H9 (cell line): ENCODE measurements at regions not wholly inside any gene's neighbourhood (a gene's known extent, or its start where the extent isn't known, plus 50 kb on each side); places are given as distances from the start of the nearest gene placed in this dataset.

Experiments used
- DNase-seq: peaks from one replicate; pipeline ENCODE4 v3.0.0-alpha.2; 2017
- H2AFZ ChIP-seq: one replicate; pipeline ENCODE4 v1.6.1; 2013; ENCODE audit warnings: mild to moderate bottlenecking, low read length, control low read depth, moderate library complexity
- H2AK5ac ChIP-seq: 2 replicates; pipeline ENCODE4 v1.6.1; 2013; ENCODE audit warnings: low read length, control low read depth, mixed read lengths; ENCODE audit not compliant: insufficient read length
- H2BK120ac ChIP-seq: one replicate; pipeline ENCODE4 v1.6.1; 2013; ENCODE audit warnings: low read depth, mild to moderate bottlenecking, low read length, control low read depth, inconsistent platforms; ENCODE audit not compliant: poor library complexity, severe bottlenecking
- H2BK12ac ChIP-seq: 2 replicates; pipeline ENCODE4 v1.6.1; 2013; ENCODE audit warnings: low read length, control low read depth, mixed read lengths, low read depth; ENCODE audit not compliant: insufficient read length
- H2BK15ac ChIP-seq: 2 replicates; pipeline ENCODE4 v1.6.1; 2013; ENCODE audit warnings: low read depth, low read length, control low read depth
- H2BK20ac ChIP-seq: one replicate; pipeline ENCODE4 v1.6.1; 2013; ENCODE audit warnings: low read depth, mild to moderate bottlenecking, low read length, control low read depth, inconsistent platforms; ENCODE audit not compliant: poor library complexity, severe bottlenecking
- H2BK5ac ChIP-seq: 2 replicates; pipeline ENCODE4 v1.6.1; 2013; ENCODE audit warnings: low read length, control low read depth, mixed read lengths; ENCODE audit not compliant: insufficient read length
- H3K14ac ChIP-seq: 2 replicates; pipeline ENCODE4 v1.6.1; 2013; ENCODE audit warnings: low read length, control low read depth; ENCODE audit not compliant: insufficient read depth
- H3K18ac ChIP-seq: 2 replicates; pipeline ENCODE4 v1.6.1; 2013; ENCODE audit warnings: low read depth, mild to moderate bottlenecking, mixed read lengths, low read length, control low read depth; ENCODE audit not compliant: insufficient read length
- H3K23ac ChIP-seq: 2 replicates; pipeline ENCODE4 v1.6.1; 2013; ENCODE audit warnings: low read length, control low read depth, mixed read lengths, low read depth; ENCODE audit not compliant: insufficient read length
- H3K23me2 ChIP-seq: 2 replicates; pipeline ENCODE4 v1.6.1; 2013; ENCODE audit warnings: low read depth, mild to moderate bottlenecking, mixed read lengths, low read length, control low read depth; ENCODE audit not compliant: insufficient read length, poor library complexity, severe bottlenecking
- H3K27ac ChIP-seq: 2 replicates; pipeline ENCODE4 v1.5.1; 2013; ENCODE audit warnings: low read length, control low read depth, mixed read lengths, low read depth; ENCODE audit not compliant: insufficient read length
- H3K27me3 ChIP-seq: 2 replicates; pipeline ENCODE4 v1.6.1; 2013; ENCODE audit warnings: low read length, control low read depth, inconsistent platforms; ENCODE audit not compliant: insufficient read depth
- H3K4ac ChIP-seq: 2 replicates; pipeline ENCODE4 v1.6.1; 2013; ENCODE audit warnings: low read depth, mild to moderate bottlenecking, control low read depth, inconsistent platforms, low read length, moderate library complexity
- H3K4me1 ChIP-seq: 2 replicates; pipeline ENCODE4 v1.6.1; 2013; ENCODE audit warnings: low read length, control low read depth, inconsistent platforms; ENCODE audit not compliant: insufficient read depth
- H3K4me2 ChIP-seq: 2 replicates; pipeline ENCODE4 v1.6.1; 2013; ENCODE audit warnings: low read length, control low read depth, mixed read lengths; ENCODE audit not compliant: insufficient read length, insufficient read depth
- H3K56ac ChIP-seq: 2 replicates; pipeline ENCODE4 v1.6.1; 2013; ENCODE audit warnings: low read depth, mild to moderate bottlenecking, mixed read lengths, low read length, control low read depth; ENCODE audit not compliant: insufficient read length
- H3K79me1 ChIP-seq: 2 replicates; pipeline ENCODE4 v1.6.1; 2013; ENCODE audit warnings: low read depth, mild to moderate bottlenecking, moderate library complexity, low read length, control low read depth, inconsistent platforms; ENCODE audit not compliant: insufficient read depth, poor library complexity, severe bottlenecking
- H3K79me2 ChIP-seq: 2 replicates; pipeline ENCODE4 v1.6.1; 2013; ENCODE audit warnings: low read length, control low read depth, inconsistent platforms; ENCODE audit not compliant: insufficient read depth
- H3K9ac ChIP-seq: 2 replicates; pipeline ENCODE4 v1.6.1; 2013; ENCODE audit warnings: low read length, control low read depth, mixed read lengths; ENCODE audit not compliant: insufficient read length; ENCODE audit errors: extremely low read depth
- H3K9me3 ChIP-seq: one replicate; pipeline ENCODE4 v1.6.1; 2013; ENCODE audit warnings: low read depth, low read length, inconsistent platforms; ENCODE audit not compliant: control insufficient read depth
- H3T11ph ChIP-seq: one replicate; pipeline ENCODE4 v1.6.1; 2013; ENCODE audit warnings: mild to moderate bottlenecking, low read length, control low read depth, inconsistent platforms
- H4K20me1 ChIP-seq: one replicate; pipeline ENCODE4 v1.6.1; 2013; ENCODE audit not compliant: control insufficient read depth, insufficient read length, insufficient read depth
- H4K5ac ChIP-seq: 2 replicates; pipeline ENCODE4 v1.6.1; 2013; ENCODE audit warnings: low read depth, mild to moderate bottlenecking, mixed read lengths, low read length, control low read depth; ENCODE audit not compliant: insufficient read length
- H4K8ac ChIP-seq: replicated peaks from 2 replicates; pipeline ENCODE4 v1.6.1; 2013; ENCODE audit warnings: low read length, control low read depth, mixed read lengths, low read depth; ENCODE audit not compliant: insufficient read length
- H4K91ac ChIP-seq: 2 replicates; pipeline ENCODE4 v1.6.1; 2013; ENCODE audit warnings: low read depth, mild to moderate bottlenecking, moderate library complexity, mixed read lengths, low read length, control low read depth; ENCODE audit not compliant: insufficient read length
- H3K27ac Mint-ChIP-seq, 3 experiments: 2 replicates in 2 of 3; 3 replicates in 1 of 3; pipeline ENCODE4 v1.8.0; 2020 to 2021; ENCODE audit warnings: mixed read lengths in 3 of 3, mild to moderate bottlenecking in 1 of 3, moderate library complexity in 1 of 3
- H3K27me3 Mint-ChIP-seq: 2 replicates; pipeline ENCODE4 v1.8.0; 2021; ENCODE audit warnings: low read depth, mild to moderate bottlenecking, moderate library complexity, mixed read lengths
- H3K36me3 Mint-ChIP-seq, 3 experiments: 2 replicates in 2 of 3; 3 replicates in 1 of 3; pipeline ENCODE4 v1.8.0; 2020 to 2021; ENCODE audit warnings: low read depth in 3 of 3, mixed read lengths in 3 of 3; ENCODE audit not compliant: insufficient read depth in 1 of 3
- H3K4me1 Mint-ChIP-seq, 2 experiments: 2 replicates each; pipeline ENCODE4 v1.8.0; 2020; ENCODE audit warnings: mixed read lengths in 2 of 2
- H3K4me3 Mint-ChIP-seq, 2 experiments: 2 replicates in 1 of 2; 3 replicates in 1 of 2; pipeline ENCODE4 v1.8.0; 2020 to 2021; ENCODE audit warnings: mild to moderate bottlenecking in 2 of 2, mixed read lengths in 2 of 2, moderate library complexity in 1 of 2
- H3K9me3 Mint-ChIP-seq, 2 experiments: 2 replicates in 1 of 2; 3 replicates in 1 of 2; pipeline ENCODE4 v1.8.0; 2020; ENCODE audit warnings: mild to moderate bottlenecking in 2 of 2, mixed read lengths in 2 of 2, moderate library complexity in 1 of 2
- CTCF ChIP-seq: fragments of 200-600 bp; sonication (generic); conservative IDR thresholded peaks from 3 replicates; pipeline ENCODE4 v1.8.0; 2021; ENCODE audit warnings: antibody characterized with exemption, mild to moderate bottlenecking
- WGBS: extraction: QIAGEN DNeasy Blood & Tissue Kit; methylation state at CpG from one replicate; pipeline ENCODE4 v1.1.7; 2013; ENCODE audit warnings: missing lambda C conversion rate, low lambda C conversion rate, mixed read lengths; ENCODE audit not compliant: insufficient read length; ENCODE audit errors: extremely low coverage; 5-methylcytosine and 5-hydroxymethylcytosine counted together

- H3K27ac Mint-ChIP-seq = no peak overlapping the region
- Histone ChIP-seq H3K4ac (no peak overlapping the region), H2AK5ac (no peak overlapping the region), H2BK15ac (no peak overlapping the region), H3K27ac (no peak overlapping the region), H3K4me2 (no peak overlapping the region), H3K9ac (no peak overlapping the region), H3K18ac (no peak overlapping the region), H4K91ac (no peak overlapping the region), H3K4me1 (no peaks in the 10 kb centered on the region), H4K8ac (no peak overlapping the region), H3K23ac (no peak overlapping the region), H3T11ph (no peak overlapping the region), H2BK20ac (no peak overlapping the region), H3K79me2 (no peaks in the 10 kb centered on the region), H3K23me2 (no peaks in the 10 kb centered on the region), H2BK120ac (no peak overlapping the region), H2BK12ac (no peak overlapping the region), H3K27me3 (no peaks in the 10 kb centered on the region), H3K56ac (no peak overlapping the region), H3K79me1 (no peaks in the 10 kb centered on the region), H3K9me3 (no peaks in the 10 kb centered on the region), H4K20me1 (no peaks in the 10 kb centered on the region), H2BK5ac (no peak overlapping the region), H4K5ac (no peak overlapping the region), H3K14ac (no peak overlapping the region), H2AFZ (no peak overlapping the region)
- H3K27me3 Mint-ChIP-seq = no peaks in the 10 kb centered on the region
- no peaks in the 10 kb centered on the region for H3K4me1 Mint-ChIP-seq
- H3K4me3 Mint-ChIP-seq = no peak overlapping the region
- no peak for TF ChIP-seq CTCF
- DNase-seq = no peak
- no peaks in the 10 kb centered on the region for H3K36me3 Mint-ChIP-seq
- no peaks in the 10 kb centered on the region for H3K9me3 Mint-ChIP-seq
- WGBS = no CpG with 5 or more reads among the region's 5 CpGs
Measured at GRCh38 chr3:94787066-94787465, 724.2 kb downstream of the NSUN3 start.
